Fibroblast of the conjunctiva (primary cell): ENCODE measurements at regions not wholly inside any gene's neighbourhood (a gene's known extent, or its start where the extent isn't known, plus 50 kb on each side); places are given as distances from the start of the nearest gene placed in this dataset.
"Not testable (repeated sequence)": the region's sequence is repeated elsewhere in the genome, so short reads cannot be mapped to it uniquely, and the experiment has no call there.

Experiments
- DNase-seq: peaks from one replicate; pipeline ENCODE4 v3.0.0-alpha.2; 2010; ENCODE audit warnings: low read depth

GRCh38 chr2:87263868-87264518 is 242.3 kb upstream of the PLGLB1 start:
- DNase-seq: not testable (repeated sequence)

- DNase-seq: not testable (repeated sequence)
These were observed 253.5 kb upstream of the PLGLB1 start for GRCh38 chr2:87275192-87275591.

DNA sequence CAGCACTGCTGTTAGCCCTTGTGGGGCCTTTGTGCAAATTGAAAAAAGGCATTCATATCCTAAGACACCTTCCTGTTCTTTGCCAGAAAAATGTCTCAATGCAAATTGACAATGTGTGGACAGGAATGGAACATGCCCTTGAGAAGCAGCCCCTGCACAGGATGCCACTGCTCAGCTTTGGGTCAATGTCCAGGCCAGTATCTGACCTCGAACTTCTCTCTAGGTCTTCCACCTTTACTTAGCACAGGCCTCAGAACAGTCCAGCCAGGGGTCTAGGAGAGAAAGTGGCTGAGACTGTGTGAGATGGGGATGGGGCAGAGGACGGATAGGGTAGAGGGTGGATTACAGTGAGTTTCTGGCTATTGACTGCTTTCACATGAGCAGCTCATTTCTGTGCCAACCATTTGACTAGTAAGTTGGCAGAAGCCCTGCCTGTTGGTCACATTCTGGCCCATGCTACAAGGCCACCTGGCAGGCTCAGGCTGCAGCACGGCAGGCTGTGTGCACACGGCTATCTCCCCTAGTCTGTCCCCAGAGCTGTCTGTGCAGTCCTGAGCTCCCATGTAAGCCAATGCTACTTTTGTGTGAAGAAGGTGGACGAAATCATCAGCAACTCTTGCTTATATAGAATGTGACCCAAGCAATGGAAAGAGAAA is 254.5 kb upstream of the PLGLB1 start:
- DNase-seq: not testable (repeated sequence)

GRCh38 chr2:87276673-87277072 is 255.0 kb upstream of the PLGLB1 start:
- not testable (repeated sequence) for DNase-seq

- not testable (repeated sequence) for DNase-seq
These were observed 256.1 kb upstream of the PLGLB1 start for GRCh38 chr2:87277734-87278133.

- DNase-seq: not testable (repeated sequence)
These were observed 259.1 kb upstream of the PLGLB1 start for GRCh38 chr2:87280596-87281355.

- DNase-seq: not testable (repeated sequence)
These were observed 262.3 kb upstream of the PLGLB1 start for GRCh38 chr2:87283735-87284470.

DNA sequence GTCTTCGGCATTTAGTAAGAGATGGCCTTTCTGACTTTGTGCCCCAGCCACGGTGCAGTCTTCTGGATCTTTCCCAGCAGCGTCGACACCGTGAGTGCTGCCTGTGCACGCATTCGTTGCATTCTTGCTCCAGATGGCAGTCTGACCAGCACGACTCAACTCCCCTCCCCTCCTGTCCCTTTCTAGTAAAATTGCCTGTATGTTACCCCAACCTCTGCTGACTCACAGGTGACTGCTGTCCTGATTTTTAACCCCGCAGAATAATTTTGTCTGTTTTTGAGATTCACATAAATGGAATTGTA is 262.8 kb upstream of the PLGLB1 start:
- DNase-seq: not testable (repeated sequence)

DNA sequence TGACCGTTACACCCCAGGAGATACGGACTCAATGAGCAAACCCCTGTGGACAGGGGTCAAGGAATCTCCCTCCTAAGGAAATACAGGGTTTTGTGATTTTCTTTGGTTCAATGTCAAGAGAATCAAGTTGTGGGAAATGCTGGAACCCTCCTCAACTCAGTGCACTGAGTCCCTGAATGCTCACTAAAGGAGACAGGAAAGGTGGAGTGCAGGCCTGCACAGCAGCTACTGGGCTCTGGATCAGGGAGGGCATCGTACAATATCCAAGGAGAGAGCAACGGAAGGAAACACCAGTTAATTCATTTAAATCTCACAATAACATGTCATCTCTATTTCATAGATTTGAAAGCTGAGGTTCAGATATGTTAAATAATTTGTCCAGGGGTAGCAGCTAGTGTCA is 263.5 kb upstream of the PLGLB1 start:
- not testable (repeated sequence) for DNase-seq

DNA sequence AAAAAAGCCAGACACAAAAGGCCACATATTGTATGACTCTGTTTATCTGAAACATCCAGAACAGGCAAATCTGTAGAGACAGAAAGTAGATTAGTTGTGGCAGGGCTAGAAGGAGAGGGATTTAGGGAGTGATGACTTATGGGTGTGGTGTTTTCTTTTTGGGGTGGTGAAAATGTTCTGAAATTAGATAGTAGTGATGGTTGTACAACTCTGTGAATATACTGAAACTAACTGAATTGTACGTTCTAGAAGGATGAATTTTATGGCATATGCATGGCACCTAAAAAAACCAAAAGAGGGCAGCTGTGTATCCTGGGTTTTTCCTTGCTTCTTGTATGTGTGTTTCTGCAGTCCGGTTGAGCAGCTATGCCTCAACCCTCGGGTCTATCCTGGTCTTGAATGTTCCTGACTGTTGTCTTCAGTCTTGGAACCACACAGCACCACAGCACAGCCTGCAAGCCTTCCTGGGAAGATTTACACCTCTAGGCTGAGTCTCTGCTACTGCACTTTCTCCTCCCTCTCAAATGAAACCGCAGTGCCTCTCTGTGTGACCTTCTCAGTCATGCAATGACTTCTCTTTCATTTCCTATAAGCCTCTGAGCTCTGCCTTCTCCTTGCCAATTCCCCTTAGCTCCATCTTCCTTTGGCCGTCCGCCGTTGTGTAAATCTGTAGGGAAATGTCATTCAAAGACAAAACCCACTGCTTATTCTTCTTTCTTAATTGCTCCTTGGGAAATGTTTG is 269.1 kb upstream of the PLGLB1 start:
- not testable (repeated sequence) for DNase-seq

GRCh38 chr2:87291400-87292200 is 270.0 kb upstream of the PLGLB1 start:
- not testable (repeated sequence) for DNase-seq

- not testable (repeated sequence) for DNase-seq
These were observed 272.4 kb upstream of the PLGLB1 start for GRCh38 chr2:87293931-87294594.

GRCh38 chr2:87295135-87295534 is 273.5 kb upstream of the PLGLB1 start:
- not testable (repeated sequence) for DNase-seq

DNA sequence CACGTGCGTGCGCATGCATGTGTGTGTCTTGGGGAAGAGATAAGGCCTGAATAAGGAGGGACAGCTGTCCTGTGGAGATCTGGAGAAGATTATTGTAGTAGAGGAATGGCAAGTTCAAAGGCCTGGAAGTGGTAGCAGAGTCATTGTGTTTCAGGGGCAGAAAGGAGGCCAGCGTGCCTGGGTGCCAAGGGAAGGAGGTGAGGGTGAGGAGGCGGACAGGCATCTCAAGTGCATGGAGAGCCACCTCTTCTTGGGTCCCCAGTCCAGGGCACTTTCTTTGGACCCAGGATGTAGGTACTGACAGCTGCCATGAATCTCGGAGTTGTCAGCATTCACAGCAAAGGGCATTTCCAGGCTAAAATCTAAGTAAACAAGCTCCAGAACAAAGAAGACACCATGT is 279.7 kb upstream of the PLGLB1 start:
- DNase-seq: not testable (repeated sequence)

DNA sequence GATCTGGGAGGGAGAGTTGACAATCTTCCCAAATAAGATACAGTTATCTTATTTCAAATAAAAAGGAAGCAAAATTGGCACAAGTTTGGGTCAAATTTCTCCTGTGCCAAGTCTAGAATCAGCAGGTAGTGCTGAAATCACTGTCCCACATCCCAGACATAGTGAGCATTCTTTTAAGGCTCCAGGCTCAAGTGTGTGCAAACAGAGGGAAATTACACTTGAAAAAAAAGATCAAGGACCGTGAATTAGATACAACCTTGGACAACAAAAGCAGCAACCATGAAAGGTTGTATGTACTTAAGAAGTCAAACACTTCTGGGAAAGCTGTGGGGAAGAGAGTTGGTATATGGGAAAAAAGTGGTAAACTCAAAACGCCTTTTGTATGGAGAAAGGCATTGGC is 280.2 kb upstream of the PLGLB1 start:
- DNase-seq: not testable (repeated sequence)

DNA sequence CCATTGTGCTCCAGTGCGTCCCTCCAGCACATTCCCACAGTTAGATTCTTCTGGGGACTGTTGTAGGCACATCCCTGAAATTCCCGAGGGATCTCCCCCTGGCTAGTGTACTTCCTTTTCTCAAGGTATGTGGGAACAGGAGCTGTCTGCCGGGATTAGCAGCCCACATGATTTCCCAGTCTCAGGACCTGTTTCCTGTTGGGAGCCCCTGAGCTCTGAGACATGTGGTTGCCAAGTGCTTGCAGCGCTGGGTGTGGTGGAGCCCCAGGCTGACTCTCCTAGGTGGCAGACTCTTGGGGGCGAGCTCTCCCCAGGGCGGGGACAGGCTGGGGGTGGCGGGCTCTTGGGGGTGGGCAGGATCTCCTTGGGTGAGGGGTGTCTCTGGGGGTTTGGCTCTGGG is 287.0 kb upstream of the PLGLB1 start:
- not testable (repeated sequence) for DNase-seq

GRCh38 chr2:87309785-87310184 is 288.1 kb upstream of the PLGLB1 start:
- DNase-seq: not testable (repeated sequence)

GRCh38 chr2:87311896-87312441 is 290.3 kb upstream of the PLGLB1 start:
- DNase-seq: not testable (repeated sequence)

DNA sequence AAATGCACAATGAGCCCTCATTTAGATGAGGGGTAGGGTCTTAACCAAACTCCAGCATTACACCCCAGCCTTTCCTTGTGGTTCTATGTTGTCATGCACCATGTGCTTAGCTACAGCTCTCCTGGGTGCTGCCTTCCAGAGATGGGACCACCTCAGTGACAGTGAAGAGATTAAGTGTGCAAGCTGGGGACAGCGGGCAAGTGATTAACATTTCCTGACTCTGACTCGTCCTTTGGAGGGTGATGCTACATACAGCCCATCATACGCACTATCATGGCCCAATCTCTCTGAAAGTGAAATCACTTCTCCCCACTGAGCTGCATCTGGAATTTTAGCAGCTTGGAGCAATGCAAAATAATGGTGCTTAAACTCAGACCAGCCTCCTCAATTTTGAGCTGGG is 293.0 kb upstream of the PLGLB1 start:
- DNase-seq: not testable (repeated sequence)
